ENCODE measurements at regions not wholly inside any gene's neighbourhood (a gene's known extent, or its start where the extent isn't known, plus 50 kb on each side); places are given as distances from the start of the nearest gene placed in this dataset.
A peak's percentile ranks its signal among the peaks of the same experiment; 100 is the strongest.
"Not testable (repeated sequence)": the region's sequence is repeated elsewhere in the genome, so short reads cannot be mapped to it uniquely, and the experiment has no call there.

GRCh38 chr1:146401281-146401825 is 172.5 kb upstream of the NOTCH2NLA start:
- TF ChIP-seq POLR2A (IDR thresholded peaks at IDR 0.05): not testable (repeated sequence)
- peak in 5 of 6 experiments; percentile 20 to 56 (median 46) for TF ChIP-seq CTCF (IDR thresholded peaks at IDR 0.05)
